Omental fat pad (tissue), 3 donors: ENCODE measurements at regions not wholly inside any gene's neighbourhood (a gene's known extent, or its start where the extent isn't known, plus 50 kb on each side); places are given as distances from the start of the nearest gene placed in this dataset.

Source experiments
- ATAC-seq: fragments of 150-250 bp; one replicate; pipeline ENCODE4 v1.9.1; 2016; ENCODE audit warnings: mild to moderate bottlenecking, moderate library complexity; ENCODE audit not compliant: low FRiP score
- DNase-seq: peaks from one replicate; pipeline ENCODE4 v3.0.0-alpha.2; 2019; ENCODE audit warnings: low spot score
- TF ChIP-seq, protein P1 (sequence below), 3 donors: fragments of 450-650 bp; IDR thresholded peaks; one replicate each; pipeline ENCODE4 v1.5.1; 2016 to 2017; ENCODE audit warnings: antibody characterized with exemption in 3 of 3, mild to moderate bottlenecking in 3 of 3, moderate library complexity in 2 of 3

GRCh38 chr2:234202601-234203000 is 152.1 kb downstream of the SPP2 start:
- ATAC-seq (no peak), DNase-seq (no peak)
- TF ChIP-seq, protein P1, sequence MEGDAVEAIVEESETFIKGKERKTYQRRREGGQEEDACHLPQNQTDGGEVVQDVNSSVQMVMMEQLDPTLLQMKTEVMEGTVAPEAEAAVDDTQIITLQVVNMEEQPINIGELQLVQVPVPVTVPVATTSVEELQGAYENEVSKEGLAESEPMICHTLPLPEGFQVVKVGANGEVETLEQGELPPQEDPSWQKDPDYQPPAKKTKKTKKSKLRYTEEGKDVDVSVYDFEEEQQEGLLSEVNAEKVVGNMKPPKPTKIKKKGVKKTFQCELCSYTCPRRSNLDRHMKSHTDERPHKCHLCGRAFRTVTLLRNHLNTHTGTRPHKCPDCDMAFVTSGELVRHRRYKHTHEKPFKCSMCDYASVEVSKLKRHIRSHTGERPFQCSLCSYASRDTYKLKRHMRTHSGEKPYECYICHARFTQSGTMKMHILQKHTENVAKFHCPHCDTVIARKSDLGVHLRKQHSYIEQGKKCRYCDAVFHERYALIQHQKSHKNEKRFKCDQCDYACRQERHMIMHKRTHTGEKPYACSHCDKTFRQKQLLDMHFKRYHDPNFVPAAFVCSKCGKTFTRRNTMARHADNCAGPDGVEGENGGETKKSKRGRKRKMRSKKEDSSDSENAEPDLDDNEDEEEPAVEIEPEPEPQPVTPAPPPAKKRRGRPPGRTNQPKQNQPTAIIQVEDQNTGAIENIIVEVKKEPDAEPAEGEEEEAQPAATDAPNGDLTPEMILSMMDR (IDR thresholded peaks at IDR 0.05), result no peak

DNA sequence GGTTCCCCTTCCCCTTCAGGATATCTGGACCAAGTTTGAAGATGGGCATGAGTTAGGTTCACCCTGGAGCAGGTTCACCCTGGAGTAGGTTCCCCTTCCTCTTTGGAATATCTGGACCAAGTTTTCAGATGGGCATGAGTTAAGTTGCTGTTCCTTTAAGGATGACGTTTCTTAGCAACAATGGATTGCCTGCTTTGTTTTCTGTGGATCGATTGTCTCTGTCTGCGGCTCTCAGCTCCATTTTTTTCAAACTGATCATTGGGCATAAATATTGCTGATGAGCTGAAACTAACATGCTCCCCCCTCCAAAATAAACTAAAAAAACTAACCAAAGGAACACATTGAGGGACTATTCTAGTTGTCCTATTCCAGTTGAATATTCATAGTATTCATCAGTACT is 149.5 kb downstream of the SPP2 start:
- ATAC-seq, result no peak
- TF ChIP-seq, protein P1 (IDR thresholded peaks at IDR 0.05), result no peak

DNA sequence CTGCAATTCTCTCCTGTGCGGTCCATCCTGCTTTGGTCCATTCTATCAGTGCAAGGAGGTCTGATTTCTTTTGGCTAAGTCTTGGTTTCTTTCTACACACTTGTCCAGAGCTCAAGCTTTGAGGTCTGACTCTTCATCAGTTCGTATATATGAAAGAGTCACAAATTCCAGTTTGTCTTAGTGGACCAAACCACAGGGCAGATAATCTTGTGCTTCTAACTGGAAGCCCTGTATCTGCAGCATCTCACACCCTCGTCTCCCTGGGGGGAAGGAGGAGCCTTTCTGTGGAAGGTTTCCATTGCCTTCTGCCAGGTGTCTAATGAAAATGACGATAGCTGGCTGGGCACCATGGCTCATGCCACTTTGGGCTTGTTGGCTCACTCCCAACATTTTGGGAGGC is 148.5 kb downstream of the SPP2 start:
- DNase-seq (no peak), ATAC-seq (no peak)
- TF ChIP-seq, protein P1 (IDR thresholded peaks at IDR 0.05), result no peak

More for the DNA sequence above, 149.5 kb downstream of the SPP2 start:
- no peak for DNase-seq

- DNase-seq (no peak), ATAC-seq (no peak)
- TF ChIP-seq, protein P1 (IDR thresholded peaks at IDR 0.05), result no peak
Measured at GRCh38 chr2:234195516-234195915, 145.0 kb downstream of the SPP2 start.

- DNase-seq (no peak), ATAC-seq (no peak)
- TF ChIP-seq, protein P1 (IDR thresholded peaks at IDR 0.05), result no peak
Measured at GRCh38 chr2:234193977-234194563, 143.6 kb downstream of the SPP2 start.

GRCh38 chr2:234191819-234192407 is 141.4 kb downstream of the SPP2 start:
- no peak for DNase-seq
- TF ChIP-seq, protein P1 (IDR thresholded peaks at IDR 0.05), result no peak
- ATAC-seq, result no peak

- TF ChIP-seq, protein P1 (IDR thresholded peaks at IDR 0.05), result no peak
- DNase-seq (no peak), ATAC-seq (no peak)
Measured at GRCh38 chr2:234189786-234190300, 139.3 kb downstream of the SPP2 start.
